ENCODE measurements at regions not wholly inside any gene's neighbourhood (a gene's known extent, or its start where the extent isn't known, plus 50 kb on each side); places are given as distances from the start of the nearest gene placed in this dataset.

- DNase-seq (ENCODE audit: low read depth) (no peak), FAIRE-seq (no peak)
- no peaks in the 10 kb centered on the region for H3K36me3 ChIP-seq (ENCODE audit: control insufficient read depth, insufficient read depth, low read length)
- no peak for TF ChIP-seq CTCF (IDR thresholded peaks at IDR 0.05; ENCODE audit: insufficient read depth, low read length, severe bottlenecking)
- no peaks in the 10 kb centered on the region for H3K27me3 ChIP-seq (ENCODE audit: control insufficient read depth, insufficient read depth, low read length)
- H3K4me3 ChIP-seq (ENCODE audit: low read depth, low read length): no peak overlapping the region
These were observed 595.8 kb upstream of the MKI67 start for GRCh38 chr10:128721963-128722445.

GRCh38 chr10:128722947-128723346, 596.7 kb upstream of the MKI67 start:
- no peak for TF ChIP-seq CTCF (IDR thresholded peaks at IDR 0.05; ENCODE audit: insufficient read depth, low read length, severe bottlenecking)
- Histone ChIP-seq H3K36me3 (ENCODE audit: control insufficient read depth, insufficient read depth, low read length) (no peaks in the 10 kb centered on the region), H3K27me3 (ENCODE audit: control insufficient read depth, insufficient read depth, low read length) (no peaks in the 10 kb centered on the region), H3K4me3 (ENCODE audit: low read depth, low read length) (no peak overlapping the region)
- no peak for FAIRE-seq
- DNase-seq (ENCODE audit: low read depth): no peak

GRCh38 chr10:128723631-128724205, 597.5 kb upstream of the MKI67 start:
- Histone ChIP-seq H3K27me3 (ENCODE audit: control insufficient read depth, insufficient read depth, low read length) (no peaks in the 10 kb centered on the region), H3K4me3 (ENCODE audit: low read depth, low read length) (no peak overlapping the region), H3K36me3 (ENCODE audit: control insufficient read depth, insufficient read depth, low read length) (no peaks in the 10 kb centered on the region)
- FAIRE-seq (no peak), DNase-seq (ENCODE audit: low read depth) (no peak)
- TF ChIP-seq CTCF (IDR thresholded peaks at IDR 0.05; ENCODE audit: insufficient read depth, low read length, severe bottlenecking): no peak

GRCh38 chr10:128725531-128725930, 599.3 kb upstream of the MKI67 start:
- TF ChIP-seq CTCF (IDR thresholded peaks at IDR 0.05; ENCODE audit: insufficient read depth, low read length, severe bottlenecking): no peak
- FAIRE-seq (no peak), DNase-seq (ENCODE audit: low read depth) (no peak)
- H3K36me3 ChIP-seq (ENCODE audit: control insufficient read depth, insufficient read depth, low read length): no peaks in the 10 kb centered on the region
- no peaks in the 10 kb centered on the region for H3K27me3 ChIP-seq (ENCODE audit: control insufficient read depth, insufficient read depth, low read length)
- H3K4me3 ChIP-seq (ENCODE audit: low read depth, low read length): no peak overlapping the region

- Histone ChIP-seq H3K4me3 (ENCODE audit: low read depth, low read length) (no peak overlapping the region), H3K36me3 (ENCODE audit: control insufficient read depth, insufficient read depth, low read length) (no peaks in the 10 kb centered on the region), H3K27me3 (ENCODE audit: control insufficient read depth, insufficient read depth, low read length) (no peaks in the 10 kb centered on the region)
- FAIRE-seq (no peak), DNase-seq (ENCODE audit: low read depth) (no peak)
- TF ChIP-seq CTCF (IDR thresholded peaks at IDR 0.05; ENCODE audit: insufficient read depth, low read length, severe bottlenecking): no peak
These were observed 600.9 kb upstream of the MKI67 start for GRCh38 chr10:128727114-128727513.

- no peak for TF ChIP-seq CTCF (IDR thresholded peaks at IDR 0.05; ENCODE audit: insufficient read depth, low read length, severe bottlenecking)
- FAIRE-seq: no peak
- H3K36me3 ChIP-seq (ENCODE audit: control insufficient read depth, insufficient read depth, low read length): no peaks in the 10 kb centered on the region
- H3K4me3 ChIP-seq (ENCODE audit: low read depth, low read length): no peak overlapping the region
- no peaks in the 10 kb centered on the region for H3K27me3 ChIP-seq (ENCODE audit: control insufficient read depth, insufficient read depth, low read length)
- no peak for DNase-seq (ENCODE audit: low read depth)
These were observed 603.7 kb upstream of the MKI67 start for GRCh38 chr10:128729910-128730420.

All from bronchial epithelial cell (primary cell).